DMS53 (cell line): ENCODE measurements at regions not wholly inside any gene's neighbourhood (a gene's known extent, or its start where the extent isn't known, plus 50 kb on each side); places are given as distances from the start of the nearest gene placed in this dataset.

Experiments used
- DNase-seq: peaks from one replicate; lab custom pipeline; 2025; lab: John Stamatoyannopoulos, UW

DNA sequence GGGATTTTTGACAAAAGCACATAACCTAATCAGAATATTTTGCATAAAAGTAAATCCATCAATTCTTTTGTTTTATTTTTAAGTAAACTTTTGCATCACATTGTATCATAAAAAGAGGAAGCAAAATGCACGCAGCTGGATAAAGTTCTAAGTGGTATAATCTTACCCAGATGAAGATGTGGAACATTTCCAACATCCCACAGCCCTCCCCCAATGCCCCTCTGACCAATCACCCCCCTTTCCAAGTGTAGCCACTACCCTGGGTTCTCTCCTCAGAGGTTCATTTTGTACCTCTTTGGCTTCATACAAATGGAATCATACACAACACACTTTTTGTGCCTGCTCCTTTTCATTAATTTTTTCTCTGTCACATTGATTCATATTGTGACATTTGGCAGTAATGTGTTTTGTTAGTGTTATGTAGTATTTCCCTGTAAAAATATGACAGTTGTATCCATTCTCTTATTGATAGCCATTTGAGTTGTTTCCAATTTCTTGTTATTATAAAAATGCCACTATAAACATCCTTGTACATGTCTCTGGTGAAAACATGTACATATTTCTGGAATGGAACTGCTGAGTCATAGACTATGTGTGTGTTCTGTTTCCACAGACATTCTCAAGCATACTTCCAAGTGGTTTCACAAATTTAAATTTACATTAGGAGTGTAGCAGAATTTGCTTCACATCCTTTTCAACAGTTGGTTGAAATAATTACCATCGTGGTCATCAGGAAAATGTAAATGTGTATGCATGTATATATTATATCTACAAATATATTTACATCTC is 92.9 kb upstream of the SYNDIG1 start:
- no peak for DNase-seq

- no peak for DNase-seq
These were observed 96.1 kb upstream of the SYNDIG1 start for GRCh38 chr20:24373372-24373771.

DNA sequence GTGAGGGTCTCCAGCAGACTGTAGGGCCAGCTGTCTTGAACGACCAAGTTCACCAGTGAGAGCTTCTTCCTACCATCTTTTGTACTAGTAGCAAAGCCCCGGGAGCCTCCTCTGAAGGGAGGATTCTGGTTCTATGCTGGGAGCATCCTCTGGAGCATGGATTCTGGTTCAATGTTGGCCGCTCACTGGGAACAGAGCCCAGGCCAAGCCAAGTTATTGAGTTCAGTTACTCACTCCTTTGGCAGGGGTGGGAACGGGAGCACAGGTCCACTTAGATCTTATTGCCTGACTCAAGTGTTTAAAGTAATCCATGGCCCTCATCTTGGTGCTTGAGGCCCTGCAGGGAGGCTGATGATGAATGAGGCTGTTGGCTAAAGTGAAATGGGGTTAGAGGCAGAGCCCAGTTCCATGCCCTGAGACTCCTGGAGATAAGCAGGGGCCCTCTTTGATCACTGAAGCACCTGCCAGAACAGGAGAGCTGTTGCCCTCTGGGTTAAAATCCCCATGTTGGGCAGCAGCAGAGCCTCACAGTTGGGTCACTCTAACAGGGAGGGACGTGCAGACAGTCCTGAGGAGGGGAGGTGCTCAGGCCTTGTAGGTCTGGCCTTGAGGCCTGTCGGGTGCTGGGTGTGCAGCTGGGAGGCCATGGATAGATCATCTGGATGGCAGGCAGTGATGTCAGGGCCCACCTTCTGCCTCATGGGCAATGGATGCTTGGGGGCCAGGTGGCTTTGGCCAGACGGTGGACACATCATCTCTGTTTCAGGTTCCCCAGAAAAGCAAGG is 98.3 kb upstream of the SYNDIG1 start:
- no peak for DNase-seq

DNA sequence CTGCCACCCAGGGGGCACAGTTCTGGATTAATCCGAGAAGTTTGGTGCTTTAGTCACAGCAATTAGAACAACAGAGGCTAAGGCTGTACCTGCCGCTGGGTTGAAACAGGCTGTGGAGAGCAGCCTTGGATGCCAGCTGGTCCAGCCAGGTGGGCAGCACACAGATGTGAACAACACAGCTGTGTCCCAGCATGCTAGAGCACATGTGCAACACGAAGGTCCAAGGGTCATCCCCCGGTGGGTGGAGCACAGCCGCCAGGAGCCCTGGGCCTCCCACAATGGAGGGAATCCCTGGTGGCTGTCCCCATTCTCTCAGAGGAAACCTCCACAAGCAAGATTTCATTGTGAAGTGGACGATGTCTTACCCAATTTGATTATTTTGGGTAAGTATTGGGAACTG is 99.2 kb upstream of the SYNDIG1 start:
- DNase-seq: peak; percentile 7

DNA sequence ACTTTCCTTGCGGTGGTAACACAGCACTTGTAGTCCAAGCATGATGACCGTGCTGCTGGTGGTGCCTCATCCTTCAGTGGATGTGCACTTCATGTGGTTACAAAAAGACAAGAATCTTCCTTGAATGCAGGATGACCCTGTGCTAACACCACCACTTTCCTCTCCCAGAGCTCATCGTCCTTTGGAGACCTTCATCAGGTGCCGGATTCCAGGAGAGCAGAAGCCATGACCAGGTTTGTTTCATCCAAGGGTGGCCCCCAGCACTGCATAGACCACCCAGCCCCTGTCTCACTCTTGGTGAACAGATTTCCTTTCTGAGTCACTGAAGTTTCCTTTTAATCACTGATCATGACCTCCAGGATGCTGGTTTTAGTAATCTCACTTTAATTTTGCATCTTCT is 101.2 kb upstream of the SYNDIG1 start:
- DNase-seq: no peak

GRCh38 chr20:24366336-24367004 is 103.0 kb upstream of the SYNDIG1 start:
- DNase-seq: no peak

GRCh38 chr20:24365670-24366069 is 103.8 kb upstream of the SYNDIG1 start:
- no peak for DNase-seq

- DNase-seq: peak; percentile 28
These were observed 104.9 kb upstream of the SYNDIG1 start for GRCh38 chr20:24364482-24364881.

DNA sequence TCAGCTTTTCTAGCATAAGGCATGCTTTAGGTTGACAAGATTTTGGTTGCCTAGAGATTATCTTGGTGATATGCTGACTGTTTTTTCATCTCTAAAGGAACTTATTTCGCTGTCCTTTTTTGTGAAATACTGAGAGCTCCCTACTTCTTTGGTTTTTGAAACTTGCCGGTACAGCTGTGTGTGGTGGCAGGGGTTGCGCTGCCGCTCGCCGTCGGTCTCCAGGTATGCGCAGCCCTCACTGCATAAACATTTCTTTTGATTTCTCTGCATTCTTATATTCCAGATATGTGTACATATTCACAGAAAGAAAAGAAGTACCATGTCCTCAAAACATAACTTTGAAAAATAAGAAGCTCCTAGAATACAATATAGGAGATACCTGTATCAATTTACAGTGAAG is 106.4 kb upstream of the SYNDIG1 start:
- DNase-seq: no peak

DNA sequence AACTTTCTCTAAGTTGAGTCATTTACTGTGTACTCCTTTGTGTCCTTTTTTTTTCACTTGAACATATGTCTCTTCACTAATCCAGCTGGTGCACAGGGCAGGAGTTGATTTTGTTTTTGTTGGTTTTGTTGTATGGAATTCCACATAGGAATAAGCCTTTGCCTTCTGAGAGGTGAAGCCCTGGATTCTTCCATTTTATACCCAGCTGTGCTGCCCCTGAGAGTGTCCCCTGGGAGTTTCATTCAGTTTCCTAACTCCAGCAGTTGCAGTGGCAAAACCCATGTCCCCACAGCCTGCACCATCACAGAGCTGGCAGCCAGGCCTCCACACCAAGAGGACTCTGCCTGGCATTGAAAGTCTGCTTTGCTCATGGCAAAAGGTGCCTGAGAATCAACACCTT is 107.3 kb upstream of the SYNDIG1 start:
- no peak for DNase-seq

DNA sequence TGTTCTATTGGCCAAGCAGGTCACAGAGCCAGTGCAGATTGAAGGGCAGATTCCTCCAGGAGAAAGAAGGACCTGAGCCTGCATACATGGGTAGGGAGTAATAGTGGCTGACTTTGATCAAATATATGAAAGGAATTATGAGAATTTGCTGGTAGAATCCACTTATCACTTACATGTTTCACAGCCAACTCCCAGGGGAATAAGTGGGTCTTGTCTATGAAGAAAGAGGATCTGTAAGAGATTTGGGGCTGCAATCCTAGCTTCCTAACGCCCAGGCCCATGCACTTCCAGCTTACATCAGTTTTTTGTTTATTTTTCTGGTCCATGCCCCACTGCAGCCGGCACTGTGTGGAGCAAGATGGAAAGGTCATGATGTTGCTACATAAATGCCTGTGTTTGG is 107.9 kb upstream of the SYNDIG1 start:
- no peak for DNase-seq

GRCh38 chr20:24360531-24360930 is 108.9 kb upstream of the SYNDIG1 start:
- no peak for DNase-seq

GRCh38 chr20:24359321-24360027 is 110.0 kb upstream of the SYNDIG1 start:
- no peak for DNase-seq

GRCh38 chr20:24357931-24358330 is 111.5 kb upstream of the SYNDIG1 start:
- DNase-seq: no peak

DNA sequence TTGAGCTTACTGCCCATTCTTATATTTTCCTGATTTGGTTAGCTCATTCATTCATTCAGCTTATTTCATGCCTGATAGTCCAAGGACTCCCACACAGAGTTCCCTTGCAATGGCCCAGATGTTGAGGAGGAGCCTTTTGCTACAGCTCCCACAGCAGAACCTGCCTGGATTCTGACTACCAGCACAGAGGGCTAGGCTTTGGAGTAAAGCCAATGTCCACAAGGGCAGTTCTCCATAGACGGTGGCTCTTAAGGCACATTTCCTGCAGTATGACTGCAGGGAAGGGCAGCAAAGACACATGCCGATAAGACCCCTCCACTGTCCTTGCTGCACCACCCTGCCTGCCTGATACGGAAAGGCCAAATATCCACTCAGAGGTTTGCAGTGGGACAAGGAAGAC is 112.3 kb upstream of the SYNDIG1 start:
- no peak for DNase-seq

DNA sequence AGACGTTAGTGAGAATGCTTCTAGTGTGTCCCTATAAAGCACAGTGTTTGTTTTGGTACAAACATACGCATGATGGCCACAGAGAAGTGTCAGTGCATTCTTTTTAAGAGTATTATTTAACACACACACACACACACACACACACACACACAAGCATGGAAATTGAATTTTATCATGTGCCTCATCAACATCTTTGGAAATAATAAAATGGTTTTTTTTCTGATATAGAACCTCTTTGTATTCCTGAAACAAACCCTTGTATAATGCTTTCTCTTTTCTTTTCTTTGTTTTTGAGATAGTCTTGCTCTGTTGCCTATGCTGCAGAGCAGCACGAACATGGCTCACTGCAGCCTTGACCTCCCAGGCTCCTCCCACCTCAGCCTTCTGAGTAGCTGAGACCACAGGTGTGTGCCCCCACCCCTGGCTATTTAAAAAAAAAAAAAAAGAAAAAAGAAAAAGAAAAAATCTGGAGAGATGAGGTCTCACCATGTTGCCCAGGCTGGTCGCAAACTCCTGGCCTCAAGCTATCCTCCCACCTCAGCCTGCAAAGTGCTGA is 116.2 kb upstream of the SYNDIG1 start:
- DNase-seq: no peak

GRCh38 chr20:24350923-24351368 is 118.5 kb upstream of the SYNDIG1 start:
- DNase-seq: no peak

DNA sequence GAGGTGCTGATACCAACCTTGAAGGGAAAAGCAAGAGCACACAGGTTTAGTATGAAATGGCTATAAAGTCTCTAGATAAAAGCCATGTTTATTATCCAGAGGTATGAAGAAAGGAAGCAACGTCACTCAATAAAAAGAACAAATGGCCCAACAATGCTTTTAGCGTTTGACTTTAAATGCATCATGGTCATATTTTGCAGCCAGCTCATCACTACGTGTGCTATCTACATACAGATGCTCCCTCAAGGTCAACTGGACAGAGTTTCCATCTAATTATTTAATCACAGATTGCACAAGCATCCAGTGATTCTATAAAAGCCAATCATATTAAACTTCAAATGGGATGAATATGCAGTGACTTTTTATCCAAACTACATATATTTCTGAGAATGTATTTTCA is 127.6 kb upstream of the SYNDIG1 start:
- DNase-seq: no peak

GRCh38 chr20:24340933-24341332 is 128.5 kb upstream of the SYNDIG1 start:
- no peak for DNase-seq

DNA sequence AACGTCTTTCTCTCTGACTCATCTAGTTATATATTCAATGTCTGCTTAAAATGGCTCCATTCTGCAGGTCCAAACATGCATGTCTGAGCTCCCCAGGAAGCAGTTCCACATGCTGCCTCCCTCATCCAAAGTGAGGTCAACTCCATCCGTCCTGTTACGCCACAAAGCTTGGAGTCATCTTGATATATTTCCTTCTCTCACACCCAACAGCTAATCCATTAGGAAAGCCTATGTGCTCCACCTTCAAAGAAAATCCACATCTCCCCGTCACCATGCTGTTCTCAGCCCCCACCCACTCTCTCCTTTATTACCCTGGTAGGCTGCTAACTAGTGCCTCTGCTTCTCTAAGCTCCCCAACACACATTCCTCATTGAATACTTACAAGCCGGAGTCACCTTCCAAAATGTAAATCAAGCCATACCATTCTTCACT is 130.2 kb upstream of the SYNDIG1 start:
- DNase-seq: no peak

DNA sequence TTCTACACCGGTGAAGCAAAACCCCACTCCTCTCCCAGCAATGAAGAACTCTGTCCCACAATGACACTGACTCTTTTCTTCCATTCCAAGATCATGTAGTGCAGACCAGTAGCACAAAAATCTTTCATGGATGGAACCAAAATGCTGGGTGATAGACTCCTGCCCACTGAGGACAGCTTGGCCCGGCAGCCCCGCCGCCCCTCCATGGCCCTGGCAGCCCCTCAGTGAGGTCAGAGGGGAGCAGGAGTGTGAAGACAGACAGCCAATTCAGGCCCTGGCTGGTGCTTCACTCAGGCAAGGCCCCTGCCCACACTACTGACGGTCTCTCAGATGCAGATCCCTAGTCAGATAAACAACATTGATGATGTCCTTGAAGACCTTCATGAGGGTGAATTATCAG is 131.9 kb upstream of the SYNDIG1 start:
- no peak for DNase-seq

DNA sequence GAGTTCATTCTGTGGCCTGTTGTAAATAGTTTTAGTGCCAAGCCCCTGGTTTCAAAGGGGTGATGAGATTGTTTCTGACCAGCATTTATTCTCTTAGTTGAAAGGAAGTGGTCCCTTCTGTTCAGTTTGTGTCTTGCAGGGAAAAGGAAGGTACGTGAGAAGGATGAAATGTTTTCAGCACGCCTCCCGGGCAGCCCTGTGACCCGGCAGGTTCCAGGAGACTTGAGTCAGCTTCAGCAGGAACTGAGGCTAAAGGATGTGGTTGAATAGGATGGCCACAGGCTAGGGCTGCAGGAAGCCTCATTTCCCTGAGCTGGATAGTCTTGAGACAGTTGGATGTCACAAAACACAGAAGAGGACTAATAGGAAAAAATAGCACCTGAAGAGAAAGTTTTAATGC is 132.4 kb upstream of the SYNDIG1 start:
- no peak for DNase-seq
